RWPE1 (cell line): ENCODE measurements at regions not wholly inside any gene's neighbourhood (a gene's known extent, or its start where the extent isn't known, plus 50 kb on each side); places are given as distances from the start of the nearest gene placed in this dataset.

Source experiments
- CTCF ChIA-PET: fragments of 350-600 bp; sonication (Branson Sonifier 250); formaldehyde crosslinking; extraction: SDS; loops from one replicate; lab custom pipeline; 2021; lab: Yijun Ruan, JAX
- POLR2A ChIA-PET: fragments of 400-600 bp; formaldehyde crosslinking; extraction: SDS; loops from one replicate; lab custom pipeline; 2020; ENCODE audit warnings: antibody characterized with exemption; ENCODE audit not compliant: low non-redundant PET; lab: Yijun Ruan, JAX
- DNase-seq: peaks from one replicate; pipeline ENCODE4 v3.0.0; 2012; ENCODE audit warnings: low spot score
- H3K27ac ChIP-seq: fragments of 450-650 bp; 2 replicates; pipeline ENCODE4 v1.5.1; 2017
- CTCF ChIP-seq: fragments of 450-650 bp; conservative IDR thresholded peaks from 2 replicates; pipeline ENCODE4 v1.5.1; 2017; ENCODE audit warnings: low read depth, mild to moderate bottlenecking

DNA sequence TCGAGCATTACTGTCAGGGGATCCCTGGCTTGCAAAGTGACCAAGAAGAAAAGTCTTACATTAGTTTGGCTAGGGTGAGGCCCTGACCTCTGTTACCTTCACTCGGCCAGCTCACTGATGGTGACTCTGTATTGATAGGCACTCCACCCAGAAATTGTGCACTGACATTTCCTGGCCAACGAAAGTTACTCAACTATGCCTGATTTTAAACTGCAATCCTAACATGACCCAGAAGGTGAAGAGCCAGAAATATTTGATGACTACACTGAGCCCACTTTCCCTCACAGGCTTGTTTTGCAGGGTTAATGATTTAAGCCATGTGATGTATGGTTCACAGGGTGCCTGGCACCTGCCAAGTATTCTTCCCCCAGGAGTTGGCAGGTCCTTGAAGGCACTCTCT is 208.2 kb upstream of the MAF start:
- TF ChIP-seq CTCF = no peak
- ChIA-PET CTCF (interaction anchor here (0.6 kb wide), 1 partner anchor 1069 kb away, joined by 4 read pairs; no protein-coding TSS in a partner anchor), POLR2A (no interaction called here)
- DNase-seq = no peak
- H3K27ac ChIP-seq = no peak overlapping the region

DNA sequence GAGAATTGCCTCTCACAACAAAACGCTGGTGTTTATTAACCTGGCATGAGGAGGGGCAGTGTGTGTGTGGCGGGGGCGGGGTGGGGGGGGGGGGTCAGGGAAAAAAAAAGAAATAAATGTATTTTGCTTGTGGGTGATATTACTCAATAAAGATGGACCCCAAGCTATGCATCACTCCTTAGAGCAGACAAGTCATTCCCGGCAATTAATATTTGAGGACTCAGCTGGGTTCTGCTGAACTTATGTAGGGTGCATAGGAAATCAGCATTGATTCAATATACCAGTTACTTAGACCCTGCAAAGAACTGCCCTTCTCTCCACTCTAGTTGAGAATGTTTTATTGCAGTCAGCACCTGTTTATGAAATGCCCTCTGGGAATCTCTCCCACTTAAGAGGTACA is 206.2 kb upstream of the MAF start:
- no peak overlapping the region for H3K27ac ChIP-seq
- ChIA-PET POLR2A (no interaction called here), CTCF (no interaction called here)
- no peak for TF ChIP-seq CTCF
- no peak for DNase-seq

DNA sequence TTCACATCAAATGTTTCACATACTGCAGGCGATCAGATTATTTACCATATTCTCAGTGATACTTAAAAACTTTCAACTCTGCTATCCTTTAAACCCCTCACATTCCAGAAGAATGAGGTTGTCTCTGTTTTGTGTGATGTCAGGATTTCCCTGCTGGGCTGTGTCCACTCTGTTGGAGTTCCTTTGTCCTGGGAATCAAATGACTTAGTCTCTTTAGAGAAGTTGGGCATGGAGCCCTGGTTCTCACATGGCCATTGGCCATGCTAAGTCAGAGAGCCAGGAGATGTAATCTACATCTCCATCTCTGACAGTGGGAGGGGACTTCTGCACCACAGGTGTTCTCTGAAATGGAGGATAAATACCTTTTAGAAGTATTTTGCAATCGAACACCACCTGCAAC is 205.1 kb upstream of the MAF start:
- no peak for TF ChIP-seq CTCF
- CTCF ChIA-PET = no interaction called here
- H3K27ac ChIP-seq = no peak overlapping the region
- no peak for DNase-seq
- POLR2A ChIA-PET = no interaction called here

DNA sequence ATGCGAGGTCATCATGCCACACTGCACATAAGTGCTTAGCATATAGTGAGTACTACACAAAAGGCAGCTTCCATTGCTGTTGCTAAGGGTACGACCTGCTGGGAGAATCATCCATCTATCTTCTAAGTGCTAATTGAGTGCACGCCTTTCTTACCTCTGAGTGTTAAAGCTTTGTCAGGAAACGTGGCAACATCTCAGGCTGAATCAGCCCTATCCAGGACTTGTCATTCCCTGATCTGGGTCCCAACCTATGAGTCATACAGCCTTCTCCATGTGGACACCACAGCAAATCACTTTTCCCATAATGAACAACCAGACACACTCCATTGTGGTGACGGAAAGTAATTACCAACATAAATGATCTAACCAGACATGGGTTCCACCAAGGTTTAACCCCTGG is 201.1 kb upstream of the MAF start:
- CTCF ChIA-PET = no interaction called here
- POLR2A ChIA-PET = no interaction called here
- no peak overlapping the region for H3K27ac ChIP-seq
- no peak for TF ChIP-seq CTCF
- peak; percentile 6 for DNase-seq

DNA sequence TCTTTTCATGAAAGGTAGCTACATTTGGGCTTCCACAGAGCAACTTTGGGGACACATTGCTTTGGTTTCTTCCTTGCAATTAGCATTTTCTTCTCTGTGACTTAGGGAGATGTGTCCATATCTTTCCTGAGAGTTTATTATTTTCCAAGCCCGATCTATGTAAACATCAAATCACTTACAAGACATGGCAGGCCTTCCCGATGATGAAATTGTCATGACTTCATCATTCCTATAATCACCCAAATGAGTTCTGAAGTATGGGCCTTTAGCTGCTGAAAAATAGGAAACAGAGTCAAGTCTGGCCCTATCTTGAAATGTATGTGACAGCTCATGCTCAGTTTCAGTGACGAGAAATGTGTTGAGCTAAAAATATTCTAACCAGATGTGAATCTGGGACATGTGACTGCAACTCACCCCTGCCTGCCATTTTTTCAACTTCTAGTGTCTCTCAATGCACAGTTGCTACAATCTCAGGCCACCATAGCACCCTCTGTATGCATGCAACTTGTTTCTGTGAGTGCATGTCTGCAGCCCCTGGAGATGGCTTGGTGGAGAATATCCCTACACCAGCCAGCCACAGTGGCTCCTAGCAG is 199.6 kb upstream of the MAF start:
- no peak for TF ChIP-seq CTCF
- DNase-seq = no peak
- H3K27ac ChIP-seq = no peak overlapping the region
- POLR2A ChIA-PET = no interaction called here
- CTCF ChIA-PET = no interaction called here

GRCh38 chr16:79798416-79799053 is 198.0 kb upstream of the MAF start:
- POLR2A ChIA-PET = no interaction called here
- H3K27ac ChIP-seq = no peak overlapping the region
- TF ChIP-seq CTCF = no peak
- CTCF ChIA-PET = no interaction called here
- no peak for DNase-seq
